GM18519 (cell line): ENCODE measurements at regions not wholly inside any gene's neighbourhood (a gene's known extent, or its start where the extent isn't known, plus 50 kb on each side); places are given as distances from the start of the nearest gene placed in this dataset.
"Not testable (repeated sequence)": the region's sequence is repeated elsewhere in the genome, so short reads cannot be mapped to it uniquely, and the experiment has no call there.

ENCODE experiments used
- ATAC-seq: cut with Tn5 transposase; IDR thresholded peaks from one replicate; pipeline ENCODE4 v1.9.1; 2021; ENCODE audit warnings: mild to moderate bottlenecking, moderate library complexity; ENCODE audit not compliant: unreplicated experiment, low FRiP score

DNA sequence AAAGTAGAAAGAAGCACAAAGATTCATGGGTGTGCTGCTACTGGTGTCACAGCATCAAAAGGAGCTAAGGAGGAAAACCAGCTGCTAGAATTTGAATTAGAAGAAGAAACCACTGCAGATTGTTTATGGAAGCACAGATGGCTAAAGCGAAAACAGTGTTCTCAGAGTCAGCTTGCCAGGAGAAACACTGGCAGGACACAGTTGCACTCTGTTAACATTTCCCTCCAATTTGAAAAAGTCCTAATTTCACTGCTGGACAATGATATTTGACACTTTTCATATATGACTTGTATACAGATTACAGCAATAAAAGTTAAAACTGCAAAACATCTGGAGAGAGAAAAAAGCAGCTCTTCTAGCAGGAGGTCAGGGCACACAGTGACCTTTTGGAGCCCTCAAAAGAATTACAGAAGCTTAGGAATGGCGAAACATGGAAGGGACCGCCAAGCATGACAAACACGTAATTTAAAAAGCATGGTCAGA is 314.5 kb downstream of the COL12A1 start:
- ATAC-seq: no peak

DNA sequence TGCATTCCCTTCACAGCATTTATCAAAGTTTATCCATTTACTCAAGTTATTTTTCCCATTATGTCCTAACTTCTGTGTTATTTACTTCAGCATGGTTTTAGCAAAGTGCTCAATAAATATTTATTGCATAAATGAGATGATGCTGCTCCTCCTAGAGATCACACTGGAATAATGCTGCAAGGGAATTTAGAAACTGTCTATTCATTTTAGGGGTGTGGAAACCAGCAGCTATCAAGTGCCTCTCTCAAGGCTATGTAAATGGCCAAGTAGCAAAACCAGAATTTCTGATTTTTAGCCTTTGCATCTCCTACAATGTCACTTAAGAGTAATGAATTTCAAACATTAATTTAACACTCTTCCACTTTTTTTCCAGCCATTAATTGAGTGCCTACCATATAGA is 316.2 kb downstream of the COL12A1 start:
- no peak for ATAC-seq

DNA sequence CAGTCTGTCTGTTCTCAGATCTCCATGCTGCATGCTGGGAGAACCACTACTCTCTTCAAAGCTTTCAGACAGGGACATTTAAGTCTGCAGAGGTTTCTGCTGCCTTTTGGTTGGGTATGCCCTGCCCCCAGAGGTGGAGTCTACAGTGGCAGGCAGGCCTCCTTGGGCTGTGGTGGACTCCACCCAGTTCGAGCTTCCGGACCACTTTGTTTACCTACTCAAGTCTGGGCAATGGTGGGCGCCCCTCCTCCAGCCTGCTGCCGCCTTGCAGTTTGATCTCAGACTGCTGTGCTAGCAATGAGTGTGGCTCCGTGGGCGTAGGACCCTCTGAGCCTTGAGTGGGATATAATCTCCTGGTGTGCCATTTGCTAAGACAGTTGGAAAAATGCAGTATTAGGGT is 317.1 kb downstream of the COL12A1 start:
- not testable (repeated sequence) for ATAC-seq

DNA sequence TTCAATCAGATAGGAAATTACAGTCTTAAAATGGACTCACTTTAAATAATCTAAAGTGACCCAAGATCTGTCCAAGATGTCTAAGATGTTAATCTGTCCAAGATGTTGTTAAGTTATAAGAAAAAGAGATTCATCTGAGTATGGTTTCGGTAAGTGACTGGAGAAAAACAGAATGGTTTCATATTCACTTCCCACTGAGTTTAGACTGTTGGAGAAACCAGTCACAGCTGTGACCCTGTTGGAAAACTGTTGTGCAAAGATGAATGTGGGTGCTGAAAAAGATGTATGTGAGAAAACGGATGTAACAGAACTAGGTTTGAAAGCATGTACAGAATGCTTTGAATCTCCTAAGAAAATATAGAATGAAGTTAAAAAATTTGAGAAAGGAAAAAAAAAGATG is 325.9 kb downstream of the COL12A1 start:
- ATAC-seq: no peak

DNA sequence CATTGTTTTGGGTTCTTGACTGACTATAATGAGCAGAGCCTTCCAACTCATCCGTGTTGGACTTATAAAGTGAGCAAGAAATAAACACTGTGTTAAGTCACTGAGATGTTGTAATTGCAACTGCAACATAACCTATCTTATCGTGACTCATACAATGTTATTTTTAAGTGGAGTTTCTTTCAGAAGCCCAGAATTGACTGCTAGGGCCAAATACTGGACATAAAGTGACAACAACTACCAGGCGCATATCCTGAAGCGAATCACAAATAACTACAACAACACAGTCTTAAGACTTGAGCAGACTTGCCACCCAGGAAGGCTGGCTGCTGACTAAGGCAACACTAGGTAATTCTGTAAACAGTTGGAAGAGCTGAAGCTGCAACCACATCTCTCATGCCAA is 326.6 kb downstream of the COL12A1 start:
- ATAC-seq: no peak

DNA sequence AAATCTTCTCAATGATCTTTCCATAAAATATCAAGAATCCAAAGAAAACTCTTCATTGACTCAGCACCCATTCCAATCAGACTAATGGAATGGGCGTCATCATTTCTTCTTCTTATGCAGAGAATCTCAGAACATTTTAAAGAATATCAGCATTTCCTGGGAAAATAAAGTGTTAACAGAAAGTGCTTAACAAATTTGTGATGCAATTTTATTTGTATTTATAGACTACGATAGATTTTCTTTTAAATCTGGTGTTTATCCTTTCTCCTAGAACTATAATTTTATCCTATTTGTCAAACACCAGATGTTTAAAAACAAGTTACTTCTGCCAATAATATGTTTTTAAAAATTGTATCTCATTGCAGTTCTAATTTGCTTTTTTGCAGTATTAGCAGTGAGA is 330.7 kb downstream of the COL12A1 start:
- ATAC-seq: no peak

DNA sequence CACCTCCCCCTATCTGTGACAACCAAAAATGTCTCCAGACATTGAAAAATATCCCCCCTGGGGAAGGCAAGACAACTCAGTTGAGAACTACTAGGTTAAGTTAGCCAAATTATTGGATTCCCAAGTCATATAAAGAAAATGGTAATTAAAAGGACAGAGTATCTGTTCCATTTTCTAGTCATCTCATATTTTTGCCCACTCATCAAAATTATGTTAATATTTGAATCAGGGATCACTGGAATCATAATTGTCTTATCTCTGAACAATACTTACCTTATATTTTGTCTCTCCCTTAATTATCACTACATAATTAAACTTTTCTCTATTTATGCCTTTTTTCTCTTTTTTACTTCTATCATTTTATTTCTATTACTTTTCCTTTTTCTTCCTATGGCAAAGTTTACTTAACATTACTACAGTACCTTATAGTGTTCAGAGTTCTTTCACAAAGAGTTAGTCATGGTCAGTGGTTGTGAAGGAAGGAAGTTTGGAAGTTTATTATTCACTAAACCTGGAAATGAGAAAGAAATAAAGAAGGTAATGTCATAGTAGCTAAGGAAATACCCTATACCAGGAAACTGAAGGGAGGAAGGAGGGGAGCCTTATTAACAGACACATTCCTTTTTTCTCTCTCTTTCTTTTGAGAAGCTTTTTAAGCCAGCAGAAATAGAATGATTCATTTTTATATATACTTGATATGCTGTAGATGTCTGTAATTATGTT is 332.9 kb downstream of the COL12A1 start:
- no peak for ATAC-seq

DNA sequence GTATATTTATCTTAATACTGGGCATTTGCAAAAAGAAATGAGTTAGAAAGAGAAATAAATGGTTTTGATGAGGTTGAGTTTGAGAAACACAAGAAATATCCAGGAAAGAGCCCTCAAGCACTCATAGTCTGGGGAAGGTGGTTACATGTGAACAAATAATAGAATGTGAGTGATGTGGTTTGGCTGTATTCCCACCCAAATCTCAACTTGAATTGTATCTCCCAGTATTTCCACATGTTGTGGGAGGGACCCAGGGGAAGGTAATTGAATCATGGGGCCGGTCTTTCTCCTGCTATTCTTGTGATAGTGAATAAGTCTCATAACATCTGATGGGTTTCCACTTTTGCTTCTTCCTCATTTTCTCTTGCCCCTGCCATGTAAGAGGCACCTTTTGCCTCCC is 334.1 kb downstream of the COL12A1 start:
- no peak for ATAC-seq

DNA sequence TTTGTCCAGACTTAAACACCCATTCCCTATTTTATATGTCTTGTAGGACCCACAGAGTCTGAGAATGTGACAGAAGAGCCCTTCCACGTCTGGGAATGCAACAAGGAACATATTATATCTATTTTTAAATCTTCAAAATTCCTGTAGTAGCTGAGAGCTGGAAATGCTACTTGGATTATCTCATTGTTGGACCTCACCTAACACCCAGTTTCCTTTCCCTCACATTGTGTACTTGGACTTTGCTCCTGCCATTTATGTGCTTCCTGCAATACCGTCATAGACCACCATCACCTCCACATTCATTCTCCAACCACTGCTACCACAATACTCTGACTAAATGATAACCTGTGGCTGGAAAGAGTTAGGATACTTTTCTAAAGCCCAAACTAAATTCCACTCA is 335.4 kb downstream of the COL12A1 start:
- ATAC-seq: no peak

DNA sequence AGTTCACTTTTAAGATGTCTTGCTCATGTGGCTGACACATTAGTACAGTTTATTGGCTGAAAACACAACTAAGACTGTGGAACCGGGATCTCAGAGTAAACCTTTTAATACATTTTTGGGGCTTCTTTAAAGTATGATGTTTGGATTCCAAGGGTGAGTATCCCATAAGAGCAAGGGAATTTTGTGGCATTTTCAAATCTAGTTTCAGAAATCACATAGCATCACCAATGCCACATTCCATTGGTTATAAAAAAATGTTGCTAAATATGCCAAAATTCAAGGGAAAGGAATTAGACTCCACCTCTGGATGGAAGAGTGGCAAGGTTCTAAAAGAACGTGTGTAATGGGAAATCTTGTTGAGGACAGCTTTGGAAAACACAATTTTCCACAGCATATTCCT is 338.6 kb downstream of the COL12A1 start:
- ATAC-seq: no peak

DNA sequence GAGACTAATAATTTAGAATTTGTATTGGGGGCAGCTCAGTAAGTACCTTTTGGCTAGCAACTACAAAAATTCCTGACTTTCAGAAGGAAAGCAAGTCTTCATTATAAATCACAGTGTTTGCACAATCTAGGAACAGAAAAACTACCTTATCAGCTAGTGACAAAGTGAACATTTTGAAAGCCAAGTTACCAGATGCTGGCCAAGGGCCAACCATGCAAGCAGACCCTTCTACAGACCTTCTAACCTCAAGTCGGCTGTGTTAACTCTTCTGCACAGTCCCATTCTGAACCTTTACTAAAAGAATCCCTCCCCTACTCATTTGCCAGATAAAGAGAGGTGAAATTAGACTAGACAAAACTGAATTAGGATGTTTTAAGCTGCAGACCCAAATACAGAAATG is 341.9 kb downstream of the COL12A1 start:
- ATAC-seq: no peak

DNA sequence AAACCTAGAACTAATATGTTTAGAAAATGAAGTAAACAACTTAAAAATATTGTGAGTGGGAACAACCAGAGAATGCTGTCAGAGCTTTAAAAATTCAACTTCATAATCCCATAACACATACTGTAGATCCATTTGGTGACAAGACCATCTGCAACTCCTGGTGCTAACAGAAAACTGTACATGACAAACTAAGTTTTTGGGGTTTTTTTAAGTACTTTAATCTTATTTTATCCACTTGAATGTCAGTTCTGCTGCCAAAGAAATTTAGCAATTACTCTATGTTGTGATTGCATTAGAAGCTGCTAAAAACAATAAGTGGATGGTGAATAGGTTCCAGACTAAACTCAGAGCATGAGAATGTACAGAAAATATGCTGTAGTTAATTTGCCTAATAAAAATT is 345.4 kb downstream of the COL12A1 start:
- ATAC-seq: no peak

DNA sequence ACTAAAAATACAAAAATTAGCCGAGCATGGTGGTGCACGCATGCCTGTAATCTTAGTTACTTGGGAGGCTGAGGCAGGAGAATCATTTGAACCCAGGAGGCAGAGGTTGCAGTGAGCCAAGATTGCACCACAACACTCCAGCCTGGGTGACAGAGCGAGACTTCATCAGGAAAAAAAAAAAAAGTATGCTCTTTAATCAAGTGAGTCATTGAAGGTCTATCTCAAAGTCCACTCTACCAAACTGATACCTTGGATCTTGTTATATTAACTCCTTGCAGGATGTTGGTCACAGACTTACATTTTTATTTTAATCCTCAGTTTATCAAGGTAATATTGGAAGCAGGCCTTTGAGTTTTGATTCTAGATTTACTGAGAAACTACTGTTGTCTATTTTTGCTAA is 348.7 kb downstream of the COL12A1 start:
- ATAC-seq: no peak

DNA sequence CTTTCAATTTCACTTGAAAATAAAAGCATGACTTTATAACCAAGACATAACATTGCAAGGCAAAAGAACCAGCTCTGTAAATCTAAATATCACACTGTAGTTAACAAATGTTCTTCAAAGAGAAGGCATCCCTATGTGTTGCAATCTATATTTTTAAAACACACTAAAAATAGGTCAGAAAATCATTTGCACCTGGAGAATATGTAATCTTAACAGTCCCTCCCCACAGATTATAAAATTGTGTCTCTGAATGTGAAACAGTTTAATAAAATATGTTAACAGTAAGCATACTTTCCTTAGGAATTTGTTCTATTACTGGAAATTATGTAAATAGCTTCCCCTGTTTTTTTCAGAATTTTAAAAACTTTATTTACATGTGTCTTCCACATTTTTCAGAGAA is 351.9 kb downstream of the COL12A1 start:
- ATAC-seq: no peak

DNA sequence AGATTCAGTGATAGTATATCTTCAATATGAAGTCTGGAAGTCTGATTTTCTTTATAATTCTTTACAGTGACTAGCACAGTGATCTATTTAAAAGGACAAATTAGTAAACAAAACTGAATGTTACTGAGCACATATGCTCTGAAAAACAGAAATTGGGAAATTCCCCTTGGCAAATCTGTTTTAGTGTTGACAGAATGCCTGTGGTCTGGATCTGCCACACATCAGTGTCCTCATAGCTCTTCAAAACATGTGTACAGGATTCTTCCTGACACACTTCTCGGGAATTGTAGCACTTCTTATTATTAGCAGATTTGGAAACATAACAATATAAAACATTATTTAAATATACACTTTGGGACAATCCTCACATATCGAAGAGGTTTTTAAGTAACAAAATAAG is 354.3 kb downstream of the COL12A1 start:
- ATAC-seq: no peak

DNA sequence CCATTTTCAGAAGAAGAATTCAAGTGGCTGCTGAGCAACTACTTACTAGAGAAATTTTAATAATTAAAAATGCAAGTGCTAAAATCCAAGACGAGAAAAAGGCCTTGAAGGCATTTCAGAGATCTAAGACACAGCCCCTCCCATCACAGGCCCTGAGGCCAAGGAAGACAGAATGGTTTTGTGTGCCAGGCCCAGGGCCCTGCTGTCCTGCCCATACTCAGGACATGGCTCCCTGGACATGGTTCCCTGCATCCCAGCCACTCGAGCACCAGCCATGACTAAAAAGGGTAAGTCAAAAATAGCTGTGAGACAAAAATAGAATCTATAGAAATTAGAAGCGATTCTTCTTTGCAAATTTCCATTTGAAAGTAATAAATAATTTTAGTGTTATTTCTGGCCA is 364.9 kb downstream of the COL12A1 start:
- no peak for ATAC-seq

DNA sequence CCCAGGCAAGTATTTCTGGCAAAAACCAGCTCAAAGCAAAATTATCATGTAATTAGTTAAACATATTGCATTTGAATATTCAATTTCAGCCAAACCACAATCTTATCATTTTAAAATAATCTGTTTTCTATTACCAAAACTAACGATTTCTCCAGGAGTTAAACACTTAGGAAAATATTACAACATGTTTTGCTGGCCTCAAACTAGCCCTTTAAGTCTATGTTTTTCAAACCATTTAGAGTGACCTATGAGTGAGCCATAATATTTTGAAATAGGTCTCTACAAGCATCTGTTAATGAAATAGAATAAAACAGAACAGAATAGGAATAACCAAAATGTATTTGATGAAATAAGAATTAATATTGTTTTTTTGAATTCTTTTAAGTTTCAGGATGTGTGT is 370.9 kb downstream of the COL12A1 start:
- ATAC-seq: no peak

DNA sequence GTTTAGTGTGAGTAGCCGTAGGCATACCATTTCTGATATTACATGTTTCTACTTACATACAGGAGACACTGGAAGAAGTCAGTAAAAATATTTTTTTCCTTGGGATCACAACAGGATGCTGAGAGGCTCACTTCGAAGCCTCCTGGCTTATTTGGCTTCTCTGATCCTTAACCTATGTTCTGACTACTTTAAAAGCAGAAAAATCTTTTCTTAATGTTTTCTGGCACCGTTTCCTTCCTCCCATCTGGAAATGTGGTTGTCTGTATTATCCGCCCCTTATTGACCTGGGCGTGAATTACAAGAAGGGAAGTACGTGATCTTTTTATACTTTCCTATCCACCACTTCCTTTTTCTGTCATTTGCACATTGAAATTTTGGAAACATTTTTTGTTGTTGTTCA is 379.6 kb downstream of the COL12A1 start:
- no peak for ATAC-seq

DNA sequence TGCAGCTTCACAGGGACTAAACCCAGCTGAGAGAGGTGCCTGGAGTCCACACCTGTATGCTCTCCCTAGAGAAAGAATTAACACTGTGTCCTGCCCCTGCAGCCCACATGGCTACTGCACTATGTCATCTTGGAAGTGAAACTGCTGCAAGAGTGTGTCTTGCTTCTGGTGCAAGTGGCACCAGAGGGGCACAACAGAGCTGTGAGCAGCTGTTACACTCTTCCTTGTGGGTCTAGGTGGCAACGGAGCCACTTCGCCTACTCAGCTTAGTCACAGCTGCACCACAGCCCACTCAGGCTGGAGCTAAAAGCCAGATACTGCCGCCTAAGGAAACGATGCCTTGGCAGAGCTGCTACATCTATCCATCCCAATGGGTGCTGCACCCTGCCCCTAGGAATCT is 391.4 kb downstream of the COL12A1 start:
- ATAC-seq: no peak

DNA sequence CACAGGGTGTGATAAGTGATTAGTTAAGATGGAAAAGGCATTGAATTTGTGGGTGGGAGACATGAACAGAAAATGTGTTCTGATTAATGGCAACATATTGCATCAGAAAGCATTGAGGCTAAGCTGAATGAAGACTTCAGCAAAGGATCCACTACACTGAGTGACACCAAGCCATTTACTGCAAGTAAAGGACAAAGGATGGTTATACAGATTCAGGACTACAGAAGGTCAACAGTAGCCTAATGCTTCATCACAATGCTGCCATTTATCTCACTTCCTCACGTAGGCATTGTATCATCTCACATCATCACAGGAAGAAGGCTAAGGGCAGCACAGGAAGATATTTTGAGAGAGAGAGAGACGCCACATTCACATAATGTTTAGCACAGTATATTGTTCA is 398.2 kb downstream of the COL12A1 start:
- ATAC-seq: no peak

DNA sequence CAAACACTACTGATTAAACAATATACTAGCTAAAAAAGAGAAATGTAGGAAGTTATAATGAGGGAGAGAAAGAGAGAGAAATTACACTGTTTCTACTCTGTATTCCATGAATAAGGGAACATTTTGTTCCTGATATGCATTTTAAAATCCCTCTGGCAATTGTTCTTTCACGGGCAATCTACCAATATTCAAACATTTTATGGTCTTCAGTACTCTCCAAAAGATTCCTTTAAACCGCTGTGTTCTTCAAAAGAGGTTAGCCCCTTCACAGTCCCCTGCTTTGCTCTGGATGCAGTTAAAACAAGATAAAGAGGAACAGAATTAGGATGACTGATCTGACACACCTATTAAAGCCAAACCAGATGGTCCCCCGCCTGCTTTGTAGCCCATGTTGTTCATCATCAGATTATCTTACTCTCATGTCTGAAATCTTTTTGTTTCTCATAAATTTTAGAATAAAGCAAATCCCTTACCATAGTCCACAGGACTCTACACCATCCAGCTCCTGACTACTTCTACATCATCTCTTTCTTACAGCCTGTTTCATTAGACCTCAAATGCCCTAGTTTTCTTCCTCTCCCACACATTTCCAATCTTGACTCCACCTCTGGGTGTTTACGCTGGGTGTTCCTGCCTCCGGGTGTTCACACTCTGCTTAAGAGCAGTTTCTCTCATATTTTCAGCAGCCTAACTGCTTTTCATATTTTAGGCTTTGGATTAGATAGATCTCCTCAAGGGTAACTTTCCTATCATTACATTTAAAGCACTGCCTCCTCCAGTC is 399.7 kb downstream of the COL12A1 start:
- no peak for ATAC-seq

DNA sequence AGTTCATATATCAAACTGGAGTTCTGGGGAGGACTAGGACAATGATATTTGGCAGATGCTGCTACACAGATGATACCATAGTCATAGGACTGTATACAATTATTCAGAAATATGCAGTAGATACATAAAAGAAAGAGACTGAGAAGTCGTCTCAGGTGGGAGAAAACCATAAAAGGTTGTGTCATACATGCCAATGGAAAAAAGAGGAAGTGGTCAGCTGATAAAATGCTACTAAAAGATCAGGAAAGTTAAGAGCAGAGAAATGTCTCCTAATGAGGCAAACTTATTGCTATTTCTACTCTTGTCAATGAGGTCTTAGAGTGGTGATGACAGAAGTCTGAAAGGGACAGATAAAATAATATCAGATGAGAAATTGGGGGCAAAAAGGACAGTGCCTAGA is 407.6 kb downstream of the COL12A1 start:
- ATAC-seq: no peak
